ENCODE measurements at regions not wholly inside any gene's neighbourhood (a gene's known extent, or its start where the extent isn't known, plus 50 kb on each side); places are given as distances from the start of the nearest gene placed in this dataset.

- H2AFZ ChIP-seq (ENCODE audit: low read depth, low read length, poor library complexity, severe bottlenecking), result no peak overlapping the region
- no peak for TF ChIP-seq EGR1 (IDR thresholded peaks at IDR 0.05; ENCODE audit: low read depth)
- no peak for TF ChIP-seq EZH2 (IDR thresholded peaks at IDR 0.05)
- TF ChIP-seq POLR2A (IDR thresholded peaks at IDR 0.05; ENCODE audit: borderline replicate concordance, extremely low read depth, insufficient read depth, insufficient read length), result no peak
- TF ChIP-seq ZBTB33 (IDR thresholded peaks at IDR 0.05; ENCODE audit: extremely low read depth, insufficient replicate concordance, low read length), result no peak
- no peak for TF ChIP-seq CTCF (IDR thresholded peaks at IDR 0.05 in 2 of 3, conservative IDR thresholded peaks at IDR 0.05 in 1 of 3; ENCODE audit: borderline replicate concordance in 1 of 3, insufficient read depth in 1 of 3, low read depth in 2 of 3, low read length in 2 of 3)
- TF ChIP-seq ZFX (IDR thresholded peaks at IDR 0.05), result no peak
- TF ChIP-seq REST (IDR thresholded peaks at IDR 0.05; ENCODE audit: low read depth), result no peak
- TF ChIP-seq SIN3A (IDR thresholded peaks at IDR 0.05; ENCODE audit: low read depth), result no peak
- no peak for TF ChIP-seq MAX (IDR thresholded peaks at IDR 0.05)
- TF ChIP-seq CBX3 (IDR thresholded peaks at IDR 0.05; ENCODE audit: low read depth), result no peak
- no peak for TF ChIP-seq SP1 (IDR thresholded peaks at IDR 0.05; ENCODE audit: low read depth)
- no peak for TF ChIP-seq FOSL1 (IDR thresholded peaks at IDR 0.05; ENCODE audit: low read depth)
- TF ChIP-seq EZH2phosphoT487 (IDR thresholded peaks at IDR 0.05; ENCODE audit: borderline replicate concordance), result no peak
- no peak for TF ChIP-seq TCF7L2 (IDR thresholded peaks at IDR 0.05; ENCODE audit: borderline replicate concordance, extremely low read depth, insufficient read depth, insufficient read length)
- no peaks in the 10 kb centered on the region for H3K4me1 ChIP-seq (ENCODE audit: control insufficient read depth in 1 of 2, insufficient read depth in 2 of 2, low read length in 2 of 2)
- no peak overlapping the region for H3K27ac ChIP-seq (ENCODE audit: low read depth, low read length)
- H3K9me3 ChIP-seq (ENCODE audit: control insufficient read depth in 1 of 2, insufficient read depth in 1 of 2, low read depth in 1 of 2, low read length in 2 of 2), result peaks cover 0 to 14% of the 10 kb centered on the region in 2 experiments; a peak in 2 of 4 replicates
- CTCF ChIA-PET, result no interaction called here
- no peaks in the 10 kb centered on the region for H4K20me1 ChIP-seq (ENCODE audit: insufficient read depth)
- H3K79me2 ChIP-seq (ENCODE audit: insufficient read depth, low read length), result no peaks in the 10 kb centered on the region
- ATAC-seq (no peak), DNase-seq (ENCODE audit: low read depth, low spot score) (no peak)
- no peaks in the 10 kb centered on the region for H3K27me3 ChIP-seq (ENCODE audit: insufficient read depth, low read length)
- RAD21 ChIA-PET (ENCODE audit: low non-redundant PET in 1 of 2, low total read pairs in 2 of 2, uncharacterized antibody in 2 of 2, unreplicated experiment in 2 of 2), result no interaction called here
- H3K9me2 ChIP-seq (ENCODE audit: insufficient read depth), result no peaks in the 10 kb centered on the region
- no peak overlapping the region for H3K9ac ChIP-seq (ENCODE audit: low read length)
- BruUV-seq (replicated peaks), result no TSS peak
- no peak overlapping the region for H3K4me2 ChIP-seq (ENCODE audit: low read length)
- H3K4me3 ChIP-seq (replicated peaks in 1 of 2; ENCODE audit: low read depth in 1 of 2, low read length in 2 of 2), result no peak overlapping the region
- POLR2A ChIA-PET, result no interaction called here
- intact Hi-C loops (cut with micrococcal nuclease), result no loop called here
- H3K36me3 ChIP-seq (ENCODE audit: control insufficient read depth in 1 of 2, insufficient read depth in 2 of 2, low read length in 2 of 2), result no peaks in the 10 kb centered on the region
These were observed 53.8 kb downstream of the FZD10 start for GRCh38 chr12:130216031-130216430.

All from HCT116 (cell line).